NCI-H1436 treated with DMSO at 0.1 percent for 48 hours (cell line): ENCODE measurements at regions not wholly inside any gene's neighbourhood (a gene's known extent, or its start where the extent isn't known, plus 50 kb on each side); places are given as distances from the start of the nearest gene placed in this dataset.

Experiments
- DNase-seq: peaks from one replicate; lab custom pipeline; 2025; lab: John Stamatoyannopoulos, UW

- DNase-seq = no peak
Measured at GRCh38 chr15:70220490-70221096, 122.9 kb upstream of the TLE3 start.

GRCh38 chr15:70219966-70220365 lies 122.2 kb upstream of the TLE3 start:
- no peak for DNase-seq

- DNase-seq = no peak
Measured at GRCh38 chr15:70219256-70219895, 121.7 kb upstream of the TLE3 start.

GRCh38 chr15:70217226-70218160 lies 119.8 kb upstream of the TLE3 start:
- DNase-seq = peak; percentile 58

GRCh38 chr15:70215951-70216350 lies 118.2 kb upstream of the TLE3 start:
- no peak for DNase-seq

- DNase-seq = no peak
Measured at GRCh38 chr15:70214941-70215635, 117.4 kb upstream of the TLE3 start.

- DNase-seq = no peak
Measured at GRCh38 chr15:70214276-70214675, 116.6 kb upstream of the TLE3 start.

GRCh38 chr15:70213794-70214193 lies 116.1 kb upstream of the TLE3 start:
- DNase-seq = no peak

GRCh38 chr15:70212963-70213315 lies 115.2 kb upstream of the TLE3 start:
- DNase-seq = no peak

- DNase-seq = no peak
Measured at GRCh38 chr15:70212286-70212962, 114.7 kb upstream of the TLE3 start.

- DNase-seq = no peak
Measured at GRCh38 chr15:70210528-70210927, 112.8 kb upstream of the TLE3 start.

- DNase-seq = no peak
Measured at GRCh38 chr15:70210076-70210475, 112.4 kb upstream of the TLE3 start.

GRCh38 chr15:70209499-70209898 lies 111.8 kb upstream of the TLE3 start:
- no peak for DNase-seq

GRCh38 chr15:70208332-70208731 lies 110.6 kb upstream of the TLE3 start:
- DNase-seq = no peak

GRCh38 chr15:70206668-70207067 lies 109.0 kb upstream of the TLE3 start:
- no peak for DNase-seq

- no peak for DNase-seq
Measured at GRCh38 chr15:70204652-70205051, 106.9 kb upstream of the TLE3 start.

- no peak for DNase-seq
Measured at GRCh38 chr15:70203981-70204560, 106.4 kb upstream of the TLE3 start.

GRCh38 chr15:70202756-70203155 lies 105.0 kb upstream of the TLE3 start:
- DNase-seq = no peak

GRCh38 chr15:70201425-70201775 lies 103.7 kb upstream of the TLE3 start:
- no peak for DNase-seq

- DNase-seq = no peak
Measured at GRCh38 chr15:70200511-70201424, 103.1 kb upstream of the TLE3 start.
